Liver (tissue), 8 donors: ENCODE measurements at regions not wholly inside any gene's neighbourhood (a gene's known extent, or its start where the extent isn't known, plus 50 kb on each side); places are given as distances from the start of the nearest gene placed in this dataset.

Source experiments
- DNase-seq: peaks from one replicate; pipeline ENCODE4 v3.0.0-alpha.2; 2017; ENCODE audit warnings: low spot score
- H3K27ac ChIP-seq, 2 donors: one replicate each; pipeline ENCODE4 v1.7.0; 2013; ENCODE audit warnings: inconsistent platforms in 2 of 2, low read length in 2 of 2, control low read depth in 1 of 2, low read depth in 1 of 2, mild to moderate bottlenecking in 1 of 2
- H3K27me3 ChIP-seq, 4 donors: one replicate each; pipeline versions ENCODE4 v1.6.1 to v1.7.0; 2013; ENCODE audit warnings: low read length in 3 of 4, inconsistent platforms in 1 of 4, mild to moderate bottlenecking in 1 of 4, moderate library complexity in 1 of 4; ENCODE audit not compliant: control insufficient read depth in 4 of 4, insufficient read depth in 4 of 4
- H3K36me3 ChIP-seq, 4 donors: one replicate each; pipeline versions ENCODE4 v1.6.1 to v1.7.0; 2013; ENCODE audit warnings: low read length in 3 of 4, mild to moderate bottlenecking in 3 of 4, low read depth in 1 of 4, moderate library complexity in 1 of 4; ENCODE audit not compliant: control insufficient read depth in 4 of 4, insufficient read depth in 3 of 4
- H3K4me1 ChIP-seq, 4 donors: one replicate each; pipeline versions ENCODE4 v1.6.1 to v1.7.0; 2013; ENCODE audit warnings: low read length in 3 of 4, mild to moderate bottlenecking in 3 of 4, moderate library complexity in 1 of 4; ENCODE audit not compliant: control insufficient read depth in 4 of 4, insufficient read depth in 4 of 4
- H3K4me3 ChIP-seq, 3 donors: one replicate each; pipeline versions ENCODE4 v1.6.1 to v1.7.0; 2013; ENCODE audit warnings: low read length in 3 of 3, control low read depth in 1 of 3, low read depth in 1 of 3, mild to moderate bottlenecking in 1 of 3
- H3K9ac ChIP-seq, 2 donors: one replicate each; pipeline ENCODE4 v1.7.0; 2013; ENCODE audit warnings: low read length in 2 of 2, mild to moderate bottlenecking in 2 of 2, moderate library complexity in 2 of 2, control low read depth in 1 of 2, low read depth in 1 of 2
- H3K9me3 ChIP-seq, 4 donors: one replicate each; pipeline versions ENCODE4 v1.6.1 to v1.7.0; 2013; ENCODE audit warnings: low read length in 3 of 4; ENCODE audit not compliant: control insufficient read depth in 4 of 4
- EGR1 ChIP-seq, 2 donors: IDR thresholded peaks; 2 replicates each; pipeline ENCODE4 v1.6.1; 2016 to 2018; ENCODE audit warnings: antibody characterized with exemption in 2 of 2, low read depth in 2 of 2
- FOXA1 ChIP-seq: IDR thresholded peaks from 2 replicates; pipeline ENCODE4 v1.6.1; 2016; ENCODE audit warnings: antibody characterized with exemption
- FOXA2 ChIP-seq: IDR thresholded peaks from 2 replicates; pipeline ENCODE4 v1.6.1; 2016; ENCODE audit warnings: antibody characterized with exemption
- HNF4A ChIP-seq, 2 donors: conservative IDR thresholded peaks; 2 replicates each; pipeline ENCODE4 v1.6.1; 2016; ENCODE audit warnings: antibody characterized with exemption in 2 of 2, mild to moderate bottlenecking in 2 of 2
- HNF4G ChIP-seq: IDR thresholded peaks from 2 replicates; pipeline ENCODE4 v1.6.1; 2016; ENCODE audit warnings: antibody characterized with exemption
- JUND ChIP-seq, 2 donors: IDR thresholded peaks; 2 replicates each; pipeline ENCODE4 v1.6.1; 2016; ENCODE audit warnings: antibody characterized with exemption in 2 of 2
- NR2F2 ChIP-seq: IDR thresholded peaks from 2 replicates; pipeline ENCODE4 v1.6.1; 2016; ENCODE audit warnings: antibody characterized with exemption
- RAD21 ChIP-seq, 2 donors: IDR thresholded peaks; 2 replicates each; pipeline ENCODE4 v1.6.1; 2016; ENCODE audit warnings: antibody characterized with exemption in 2 of 2, mild to moderate bottlenecking in 2 of 2
- RXRA ChIP-seq, 2 donors: IDR thresholded peaks; 2 replicates each; pipeline ENCODE4 v1.6.1; 2017 to 2018; ENCODE audit warnings: antibody characterized with exemption in 2 of 2, mild to moderate bottlenecking in 1 of 2
- SP1 ChIP-seq: IDR thresholded peaks from 2 replicates; pipeline ENCODE4 v1.6.1; 2018; ENCODE audit warnings: antibody characterized with exemption, mild to moderate bottlenecking
- TAF1 ChIP-seq: conservative IDR thresholded peaks from 2 replicates; pipeline ENCODE4 v1.6.1; 2016; ENCODE audit warnings: antibody characterized with exemption, mild to moderate bottlenecking
- YY1 ChIP-seq: IDR thresholded peaks from 2 replicates; pipeline ENCODE4 v1.6.1; 2016; ENCODE audit warnings: antibody characterized with exemption, mild to moderate bottlenecking
- WGBS: extraction: QIAGEN DNeasy Blood & Tissue Kit; methylation state at CpG from one replicate; pipeline ENCODE4 v1.1.7; 2013; 5-methylcytosine and 5-hydroxymethylcytosine counted together
- TF ChIP-seq, protein P1 (sequence below): IDR thresholded peaks from 2 replicates; pipeline ENCODE4 v1.6.1; 2016; ENCODE audit warnings: antibody characterized with exemption
- TF ChIP-seq, protein P2 (sequence below): IDR thresholded peaks from 2 replicates; pipeline ENCODE4 v1.6.1; 2016; ENCODE audit warnings: antibody characterized with exemption
- TF ChIP-seq, protein P3 (sequence below): IDR thresholded peaks from 2 replicates; pipeline ENCODE4 v1.6.1; 2016; ENCODE audit warnings: antibody characterized with exemption
- TF ChIP-seq, protein P4 (sequence below): IDR thresholded peaks from 2 replicates; pipeline ENCODE4 v1.6.1; 2016; ENCODE audit warnings: antibody characterized with exemption, mild to moderate bottlenecking
- TF ChIP-seq, protein P5 (sequence below): fragments of 150-350 bp; IDR thresholded peaks from 2 replicates; pipeline ENCODE4 v1.5.1; 2017; ENCODE audit warnings: improper control_type of control experiment, low read depth, low read length; ENCODE audit not compliant: missing input control
- donor health status: healthy.
- donor health status: healthy.
- donor health status: healthy.
- donor health status: healthy.
- donor health status: healthy.

DNA sequence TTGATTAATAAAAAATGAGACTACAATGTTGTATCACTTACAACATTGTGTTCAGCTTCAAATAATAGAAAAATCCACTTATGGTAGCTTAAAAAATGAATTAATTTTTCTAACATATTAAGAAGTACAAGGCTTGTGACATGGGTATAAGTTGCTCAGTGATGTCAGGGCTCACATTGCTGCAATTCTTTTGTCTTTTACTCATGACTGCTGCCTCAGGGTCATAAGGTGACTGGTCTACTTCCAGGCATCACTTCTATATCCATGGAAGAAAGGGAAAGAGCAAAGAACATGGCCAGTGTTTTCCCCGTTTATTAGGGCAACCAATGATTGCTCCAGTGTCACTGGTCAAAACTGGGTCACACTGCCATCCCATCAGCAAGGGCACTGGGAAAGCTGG lies 295.3 kb downstream of the MAP2K4 start (continued):
- TF ChIP-seq, protein P1, sequence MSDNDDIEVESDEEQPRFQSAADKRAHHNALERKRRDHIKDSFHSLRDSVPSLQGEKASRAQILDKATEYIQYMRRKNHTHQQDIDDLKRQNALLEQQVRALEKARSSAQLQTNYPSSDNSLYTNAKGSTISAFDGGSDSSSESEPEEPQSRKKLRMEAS: no peak
- no peak for TF ChIP-seq FOXA1
- no peak for TF ChIP-seq HNF4G
- TF ChIP-seq RAD21 (IDR thresholded peaks at IDR 0.05): no peak
- TF ChIP-seq YY1: no peak
- no peak for TF ChIP-seq RXRA (IDR thresholded peaks at IDR 0.05)

DNA sequence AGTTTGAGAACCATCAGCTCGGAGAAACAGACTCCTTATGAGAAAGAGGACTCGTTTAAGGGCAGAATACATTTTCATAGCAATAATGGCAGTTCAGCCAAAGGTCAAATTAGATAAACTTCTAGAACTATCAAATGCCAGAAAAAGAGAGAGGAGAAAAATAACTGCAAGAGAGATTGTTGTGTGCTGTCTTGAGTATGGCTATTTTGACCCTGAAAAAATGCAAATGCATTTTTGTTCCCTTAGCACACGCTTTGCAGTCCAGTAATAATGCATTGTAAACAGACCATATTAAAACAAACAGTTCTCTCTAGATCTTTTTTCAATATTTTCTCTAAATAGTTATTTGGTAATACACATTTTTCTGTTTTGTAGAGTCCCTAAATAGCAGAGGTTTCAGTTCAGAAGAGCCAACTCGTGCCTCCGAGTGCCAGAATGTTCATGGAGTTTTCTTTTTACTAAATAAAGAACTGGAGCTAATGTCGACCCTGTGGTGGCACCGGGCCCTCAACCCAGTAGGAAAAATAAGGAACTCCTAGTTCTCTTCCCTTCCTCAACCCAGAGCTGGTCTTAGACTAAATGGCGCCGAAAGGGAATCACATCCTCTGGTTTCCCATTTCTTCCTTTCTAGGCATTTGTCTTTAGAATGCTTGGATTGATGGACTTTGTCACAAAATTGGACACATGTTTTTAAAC lies 298.0 kb downstream of the MAP2K4 start:
- 70% methylated on average over 9 of the region's 9 CpGs for WGBS
- no peaks in the 10 kb centered on the region for H3K9me3 ChIP-seq
- DNase-seq: no peak
- H3K4me1 ChIP-seq: no peaks in the 10 kb centered on the region
- peaks cover 0 to 7% (median 1%) of the 10 kb centered on the region in 4 donors for H3K27me3 ChIP-seq
- no peaks in the 10 kb centered on the region for H3K36me3 ChIP-seq
- no peak overlapping the region for H3K4me3 ChIP-seq
- H3K9ac ChIP-seq: no peak overlapping the region
- TF ChIP-seq, protein P2, sequence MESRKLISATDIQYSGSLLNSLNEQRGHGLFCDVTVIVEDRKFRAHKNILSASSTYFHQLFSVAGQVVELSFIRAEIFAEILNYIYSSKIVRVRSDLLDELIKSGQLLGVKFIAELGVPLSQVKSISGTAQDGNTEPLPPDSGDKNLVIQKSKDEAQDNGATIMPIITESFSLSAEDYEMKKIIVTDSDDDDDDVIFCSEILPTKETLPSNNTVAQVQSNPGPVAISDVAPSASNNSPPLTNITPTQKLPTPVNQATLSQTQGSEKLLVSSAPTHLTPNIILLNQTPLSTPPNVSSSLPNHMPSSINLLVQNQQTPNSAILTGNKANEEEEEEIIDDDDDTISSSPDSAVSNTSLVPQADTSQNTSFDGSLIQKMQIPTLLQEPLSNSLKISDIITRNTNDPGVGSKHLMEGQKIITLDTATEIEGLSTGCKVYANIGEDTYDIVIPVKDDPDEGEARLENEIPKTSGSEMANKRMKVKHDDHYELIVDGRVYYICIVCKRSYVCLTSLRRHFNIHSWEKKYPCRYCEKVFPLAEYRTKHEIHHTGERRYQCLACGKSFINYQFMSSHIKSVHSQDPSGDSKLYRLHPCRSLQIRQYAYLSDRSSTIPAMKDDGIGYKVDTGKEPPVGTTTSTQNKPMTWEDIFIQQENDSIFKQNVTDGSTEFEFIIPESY: no peak
- TF ChIP-seq NR2F2: peak; percentile 84
- no peak for TF ChIP-seq TAF1
- peak; percentile 36 to 50 for TF ChIP-seq RXRA (IDR thresholded peaks at IDR 0.05)
- TF ChIP-seq RAD21 (IDR thresholded peaks at IDR 0.05): peak in 1 of 2 donors; percentile 5
- H3K27ac ChIP-seq: no peak overlapping the region

DNA sequence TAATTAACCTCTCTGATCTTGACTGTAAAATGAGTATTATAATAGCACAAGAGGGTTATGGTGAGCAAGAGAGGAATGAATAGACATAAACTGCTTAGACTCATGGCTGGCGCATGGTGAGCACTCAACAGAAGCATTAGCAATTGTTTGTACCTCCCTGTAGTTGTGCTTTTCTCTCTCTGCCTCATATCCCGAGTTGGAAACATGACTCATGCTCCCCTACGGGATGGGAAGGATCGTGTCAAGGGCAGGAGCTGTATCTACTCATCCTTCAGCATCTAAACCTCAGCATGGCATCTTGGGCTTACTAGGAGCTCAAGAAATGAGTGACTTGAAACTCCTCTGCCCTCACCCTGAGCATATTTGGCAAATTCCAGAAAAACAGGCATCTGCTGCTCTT lies 299.6 kb downstream of the MAP2K4 start:
- DNase-seq: no peak
- Histone ChIP-seq H3K27ac (no peak overlapping the region), H3K9ac (no peak overlapping the region), H3K36me3 (no peaks in the 10 kb centered on the region), H3K9me3 (no peaks in the 10 kb centered on the region), H3K27me3 (peaks cover 0 to 7% (median 1%) of the 10 kb centered on the region in 4 donors), H3K4me1 (no peaks in the 10 kb centered on the region), H3K4me3 (no peak overlapping the region)
- TF ChIP-seq NR2F2 (no peak), YY1 (no peak), EGR1 (IDR thresholded peaks at IDR 0.05; ENCODE audit: low read depth in 2 of 2) (no peak), FOXA1 (no peak), RXRA (IDR thresholded peaks at IDR 0.05) (no peak), RAD21 (IDR thresholded peaks at IDR 0.05) (no peak), HNF4A (conservative IDR thresholded peaks at IDR 0.05) (no peak), JUND (IDR thresholded peaks at IDR 0.05) (no peak), FOXA2 (no peak), SP1 (no peak), HNF4G (no peak), TAF1 (no peak)
- TF ChIP-seq, protein P2: no peak
- TF ChIP-seq, protein P3, sequence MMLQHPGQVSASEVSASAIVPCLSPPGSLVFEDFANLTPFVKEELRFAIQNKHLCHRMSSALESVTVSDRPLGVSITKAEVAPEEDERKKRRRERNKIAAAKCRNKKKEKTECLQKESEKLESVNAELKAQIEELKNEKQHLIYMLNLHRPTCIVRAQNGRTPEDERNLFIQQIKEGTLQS: no peak
- TF ChIP-seq, protein P4, sequence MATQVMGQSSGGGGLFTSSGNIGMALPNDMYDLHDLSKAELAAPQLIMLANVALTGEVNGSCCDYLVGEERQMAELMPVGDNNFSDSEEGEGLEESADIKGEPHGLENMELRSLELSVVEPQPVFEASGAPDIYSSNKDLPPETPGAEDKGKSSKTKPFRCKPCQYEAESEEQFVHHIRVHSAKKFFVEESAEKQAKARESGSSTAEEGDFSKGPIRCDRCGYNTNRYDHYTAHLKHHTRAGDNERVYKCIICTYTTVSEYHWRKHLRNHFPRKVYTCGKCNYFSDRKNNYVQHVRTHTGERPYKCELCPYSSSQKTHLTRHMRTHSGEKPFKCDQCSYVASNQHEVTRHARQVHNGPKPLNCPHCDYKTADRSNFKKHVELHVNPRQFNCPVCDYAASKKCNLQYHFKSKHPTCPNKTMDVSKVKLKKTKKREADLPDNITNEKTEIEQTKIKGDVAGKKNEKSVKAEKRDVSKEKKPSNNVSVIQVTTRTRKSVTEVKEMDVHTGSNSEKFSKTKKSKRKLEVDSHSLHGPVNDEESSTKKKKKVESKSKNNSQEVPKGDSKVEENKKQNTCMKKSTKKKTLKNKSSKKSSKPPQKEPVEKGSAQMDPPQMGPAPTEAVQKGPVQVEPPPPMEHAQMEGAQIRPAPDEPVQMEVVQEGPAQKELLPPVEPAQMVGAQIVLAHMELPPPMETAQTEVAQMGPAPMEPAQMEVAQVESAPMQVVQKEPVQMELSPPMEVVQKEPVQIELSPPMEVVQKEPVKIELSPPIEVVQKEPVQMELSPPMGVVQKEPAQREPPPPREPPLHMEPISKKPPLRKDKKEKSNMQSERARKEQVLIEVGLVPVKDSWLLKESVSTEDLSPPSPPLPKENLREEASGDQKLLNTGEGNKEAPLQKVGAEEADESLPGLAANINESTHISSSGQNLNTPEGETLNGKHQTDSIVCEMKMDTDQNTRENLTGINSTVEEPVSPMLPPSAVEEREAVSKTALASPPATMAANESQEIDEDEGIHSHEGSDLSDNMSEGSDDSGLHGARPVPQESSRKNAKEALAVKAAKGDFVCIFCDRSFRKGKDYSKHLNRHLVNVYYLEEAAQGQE: no peak
- TF ChIP-seq, protein P5, sequence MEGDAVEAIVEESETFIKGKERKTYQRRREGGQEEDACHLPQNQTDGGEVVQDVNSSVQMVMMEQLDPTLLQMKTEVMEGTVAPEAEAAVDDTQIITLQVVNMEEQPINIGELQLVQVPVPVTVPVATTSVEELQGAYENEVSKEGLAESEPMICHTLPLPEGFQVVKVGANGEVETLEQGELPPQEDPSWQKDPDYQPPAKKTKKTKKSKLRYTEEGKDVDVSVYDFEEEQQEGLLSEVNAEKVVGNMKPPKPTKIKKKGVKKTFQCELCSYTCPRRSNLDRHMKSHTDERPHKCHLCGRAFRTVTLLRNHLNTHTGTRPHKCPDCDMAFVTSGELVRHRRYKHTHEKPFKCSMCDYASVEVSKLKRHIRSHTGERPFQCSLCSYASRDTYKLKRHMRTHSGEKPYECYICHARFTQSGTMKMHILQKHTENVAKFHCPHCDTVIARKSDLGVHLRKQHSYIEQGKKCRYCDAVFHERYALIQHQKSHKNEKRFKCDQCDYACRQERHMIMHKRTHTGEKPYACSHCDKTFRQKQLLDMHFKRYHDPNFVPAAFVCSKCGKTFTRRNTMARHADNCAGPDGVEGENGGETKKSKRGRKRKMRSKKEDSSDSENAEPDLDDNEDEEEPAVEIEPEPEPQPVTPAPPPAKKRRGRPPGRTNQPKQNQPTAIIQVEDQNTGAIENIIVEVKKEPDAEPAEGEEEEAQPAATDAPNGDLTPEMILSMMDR: no peak
- WGBS: 72% methylated on average over 4 of the region's 4 CpGs
